Stimulated activated CD8-positive, alpha-beta memory T cell treated with anti-CD3 and anti-CD28 coated beads, Interleukin-4, amount 100 ng/mL, for 48 hours (primary cell): ENCODE measurements at regions not wholly inside any gene's neighbourhood (a gene's known extent, or its start where the extent isn't known, plus 50 kb on each side); places are given as distances from the start of the nearest gene placed in this dataset.
"Not testable (repeated sequence)": the region's sequence is repeated elsewhere in the genome, so short reads cannot be mapped to it uniquely, and the experiment has no call there.

Source experiments
- DNase-seq: peaks from one replicate; pipeline ENCODE4 v3.0.0-alpha.2; 2020

DNA sequence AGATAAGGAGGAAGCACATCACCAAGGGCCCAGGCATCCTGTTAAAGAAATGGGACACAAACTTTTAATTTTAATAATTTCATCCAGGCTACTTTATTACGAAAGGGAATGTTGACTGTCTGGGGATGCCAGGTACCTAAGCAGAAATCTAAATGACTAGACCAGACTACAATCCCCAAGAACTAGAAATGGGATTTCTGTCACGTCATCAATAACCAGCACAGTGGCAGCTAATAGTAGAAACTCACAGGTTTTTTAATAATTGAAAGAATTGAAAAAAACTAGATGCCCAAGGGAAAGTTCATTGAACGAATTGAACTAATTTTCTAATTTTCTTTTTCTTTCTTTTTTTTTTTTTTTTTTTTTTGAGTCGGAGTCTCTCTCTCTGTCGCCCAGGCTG is 789.3 kb downstream of the IGSF11 start:
- DNase-seq, result no peak

DNA sequence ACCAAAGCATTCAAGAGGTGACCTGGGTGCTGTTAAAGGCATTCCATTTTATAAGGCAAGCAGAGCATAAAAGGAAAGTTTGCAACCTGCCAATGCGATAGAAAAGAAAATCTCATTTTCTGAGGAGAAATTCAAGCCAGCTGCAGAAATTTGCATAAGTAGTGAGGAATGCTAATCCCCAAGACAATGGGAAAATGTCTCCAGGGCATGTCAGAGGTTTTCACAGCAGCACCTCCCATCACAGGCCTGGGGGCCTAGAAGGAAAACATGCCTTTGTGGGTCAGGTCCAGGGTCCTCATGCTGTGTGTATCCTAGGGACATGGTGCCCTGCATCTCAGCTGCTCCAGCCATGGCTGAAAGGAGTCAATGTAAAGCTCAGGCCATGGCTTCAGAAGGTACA is 775.8 kb downstream of the IGSF11 start:
- not testable (repeated sequence) for DNase-seq

DNA sequence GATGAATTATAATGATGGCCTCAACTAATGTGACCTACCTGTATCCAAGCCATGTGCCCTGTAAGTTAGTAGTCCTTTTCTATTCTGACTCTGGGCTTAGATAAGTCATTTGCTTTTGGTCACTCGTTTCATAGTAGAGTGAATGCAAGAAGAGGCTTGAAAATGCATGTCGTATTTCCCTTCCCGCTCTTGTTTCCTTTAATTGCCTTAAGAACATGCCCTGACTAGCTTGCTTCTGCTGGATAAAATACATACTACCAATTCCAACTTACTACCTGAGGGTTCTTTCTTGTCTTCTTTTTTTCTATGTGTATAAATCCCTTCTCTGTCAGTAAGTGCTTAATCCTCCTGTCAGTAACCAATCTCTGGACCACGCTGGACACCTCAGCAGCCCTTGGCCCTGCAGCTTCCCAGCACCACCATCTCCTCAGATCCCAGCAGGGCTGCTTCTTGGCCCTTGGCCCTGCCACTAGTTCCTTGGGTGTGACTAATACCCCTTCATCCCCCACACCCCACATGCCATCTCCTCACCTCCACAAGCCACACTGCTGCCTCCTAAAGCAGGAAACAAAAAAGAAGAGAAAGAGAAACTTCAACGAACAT is 771.7 kb downstream of the IGSF11 start:
- DNase-seq, result no peak

DNA sequence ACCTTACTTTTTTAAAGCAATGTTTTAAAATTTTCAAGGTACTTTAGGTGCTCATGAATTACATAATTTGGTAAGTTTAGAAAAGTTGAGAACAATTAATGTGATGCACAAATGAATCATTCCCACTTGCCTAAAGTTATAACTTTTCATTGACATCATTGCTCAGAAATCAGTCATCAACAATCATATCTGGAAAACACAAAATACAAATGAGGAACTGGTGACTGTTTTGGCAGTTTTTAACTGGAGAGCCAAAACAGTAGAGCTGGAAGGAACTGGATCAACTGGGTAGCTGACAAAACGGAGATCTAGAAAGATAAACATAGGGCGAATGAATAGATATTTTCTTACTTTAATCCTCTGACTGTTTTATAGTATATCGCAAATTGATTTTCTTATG is 767.1 kb downstream of the IGSF11 start:
- no peak for DNase-seq

DNA sequence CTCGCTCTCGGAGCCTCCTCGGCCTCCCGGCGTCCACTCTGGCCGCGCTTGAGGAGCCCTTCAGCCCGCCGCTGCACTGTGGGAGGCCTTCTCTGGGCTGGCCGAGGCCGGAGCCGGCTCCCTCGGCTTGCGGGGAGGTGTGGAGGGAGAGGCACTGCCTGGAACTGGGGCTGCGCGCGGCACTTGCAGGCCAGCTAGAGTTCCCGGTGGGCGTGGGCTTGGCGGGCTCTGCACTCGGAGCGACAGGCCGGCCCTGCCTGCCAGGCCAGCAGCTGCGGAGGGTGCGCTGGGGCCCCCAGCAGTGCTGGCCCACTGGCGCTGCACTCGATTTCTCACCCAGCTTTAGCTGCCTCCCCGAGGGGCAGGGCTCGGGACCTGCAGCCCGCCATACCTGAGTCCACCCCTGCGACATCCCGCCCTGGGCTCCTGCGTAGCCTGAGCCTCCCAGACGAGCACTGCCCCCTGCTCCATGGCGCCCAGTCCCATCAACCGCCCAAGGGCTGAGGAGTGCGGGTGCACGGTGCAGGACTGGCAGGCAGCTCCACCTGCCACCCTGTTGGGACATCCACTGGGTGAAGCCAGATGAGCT is 765.0 kb downstream of the IGSF11 start:
- no peak for DNase-seq

DNA sequence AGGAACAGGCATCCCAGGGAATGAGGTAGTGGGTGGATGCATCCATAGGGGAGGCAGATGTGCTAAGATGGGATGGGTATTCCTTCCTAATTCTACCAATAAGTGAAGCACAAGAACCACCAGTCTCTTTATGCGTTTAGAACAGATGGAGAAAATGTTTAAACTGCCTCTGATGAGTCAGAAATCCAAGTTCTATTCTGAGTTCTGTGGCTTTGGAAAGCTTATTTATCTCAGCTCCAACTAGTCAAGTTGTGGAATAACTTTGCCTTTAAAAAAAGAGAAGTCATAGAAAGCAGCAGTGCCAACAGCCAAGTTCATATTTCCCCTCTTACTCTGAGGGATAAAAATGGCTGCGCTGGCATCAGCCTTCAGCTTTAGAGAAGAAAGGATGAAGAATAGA is 761.7 kb downstream of the IGSF11 start:
- DNase-seq, result no peak

DNA sequence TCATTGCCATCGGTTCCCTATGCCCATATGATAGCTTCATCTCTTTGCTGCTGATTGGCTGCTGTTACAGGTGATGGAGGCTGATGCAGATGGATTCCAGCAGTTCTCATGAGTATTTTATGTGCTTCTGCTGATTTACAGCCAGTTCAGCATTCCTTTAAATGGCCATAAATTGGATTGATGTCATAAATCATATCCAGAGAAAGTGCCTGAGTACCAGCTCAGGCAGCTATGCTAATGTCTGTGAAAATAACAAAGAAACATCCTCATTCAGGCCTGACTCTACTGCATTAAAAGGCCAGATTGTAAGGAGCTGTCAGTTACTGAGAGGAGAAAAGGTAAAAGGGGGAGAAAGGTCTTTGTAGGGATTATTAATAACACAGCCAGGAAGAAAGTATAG is 756.8 kb downstream of the IGSF11 start:
- no peak for DNase-seq

DNA sequence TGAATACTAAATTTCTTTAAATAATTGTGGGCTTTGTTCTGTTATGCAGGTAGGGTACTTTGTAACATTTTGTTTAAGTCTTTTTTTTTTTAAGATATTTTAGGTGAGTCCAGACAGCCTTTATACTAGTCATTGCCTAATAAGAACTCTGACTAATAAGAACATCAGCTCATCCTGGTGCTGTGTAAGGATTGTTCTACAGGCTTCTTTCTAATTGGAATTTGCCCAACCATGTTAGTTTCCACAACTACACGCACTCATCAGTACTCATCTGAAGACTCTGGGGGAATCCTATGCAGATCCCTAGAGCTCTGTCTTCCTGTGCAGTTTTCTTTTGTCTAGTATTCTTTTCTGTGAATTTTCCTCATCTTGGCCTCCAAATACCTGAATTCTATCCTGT is 741.8 kb downstream of the IGSF11 start:
- DNase-seq, result no peak

DNA sequence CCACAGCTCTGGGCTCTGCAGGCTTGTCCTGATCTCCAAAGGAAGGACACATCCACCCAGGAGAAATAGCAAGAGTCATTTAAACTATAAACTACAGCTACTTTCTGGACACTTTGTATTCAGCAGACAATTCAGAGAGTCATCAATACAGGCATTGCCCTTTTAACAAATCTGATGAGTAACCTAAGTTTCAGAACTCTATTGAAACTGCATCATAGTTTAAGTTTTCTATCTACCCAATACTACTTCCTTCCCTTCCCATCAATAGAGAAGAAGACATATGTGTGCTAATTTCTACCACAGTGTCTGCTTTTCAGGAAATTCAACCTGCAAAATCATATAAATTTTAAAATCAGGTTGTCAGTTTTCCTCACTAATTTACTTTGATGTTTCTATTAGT is 736.5 kb downstream of the IGSF11 start:
- no peak for DNase-seq

DNA sequence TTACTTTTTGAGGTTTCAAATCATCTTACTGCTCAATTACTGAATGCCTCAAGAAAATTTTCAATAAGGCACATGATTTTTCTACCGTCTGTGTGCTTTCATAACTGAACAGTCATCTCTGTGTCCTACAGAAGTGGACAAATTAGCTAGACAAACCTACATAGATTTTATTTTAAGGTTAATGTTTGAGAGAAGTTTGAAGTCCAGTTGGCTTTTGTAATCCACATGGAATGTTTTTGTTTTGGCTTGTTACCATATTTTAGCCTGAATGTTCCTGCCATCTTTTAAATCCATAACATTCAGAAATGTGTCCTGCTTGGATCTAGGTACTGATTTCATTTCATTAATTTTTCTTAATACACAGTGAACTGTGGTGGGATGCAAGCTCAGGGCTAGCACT is 730.1 kb downstream of the IGSF11 start:
- no peak for DNase-seq

DNA sequence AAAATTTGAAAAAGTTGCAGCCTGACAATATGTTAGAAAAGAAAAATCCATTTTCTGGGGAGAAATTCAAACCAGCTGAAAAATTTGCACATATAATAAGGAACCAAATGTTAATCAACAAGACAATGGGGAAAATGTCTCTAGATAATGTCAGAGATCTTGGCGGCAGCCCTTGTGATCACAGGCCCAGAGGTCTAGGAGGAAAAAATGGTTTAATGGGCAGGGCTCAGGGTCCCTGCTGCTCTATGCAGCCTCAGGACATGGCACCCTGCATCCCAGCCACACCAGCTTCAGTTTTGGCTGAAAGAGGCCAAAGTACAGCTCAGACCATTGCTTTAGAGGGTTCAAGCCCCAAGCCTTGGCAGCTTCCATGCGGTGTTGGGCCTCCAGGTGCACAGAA is 701.9 kb downstream of the IGSF11 start:
- no peak for DNase-seq

DNA sequence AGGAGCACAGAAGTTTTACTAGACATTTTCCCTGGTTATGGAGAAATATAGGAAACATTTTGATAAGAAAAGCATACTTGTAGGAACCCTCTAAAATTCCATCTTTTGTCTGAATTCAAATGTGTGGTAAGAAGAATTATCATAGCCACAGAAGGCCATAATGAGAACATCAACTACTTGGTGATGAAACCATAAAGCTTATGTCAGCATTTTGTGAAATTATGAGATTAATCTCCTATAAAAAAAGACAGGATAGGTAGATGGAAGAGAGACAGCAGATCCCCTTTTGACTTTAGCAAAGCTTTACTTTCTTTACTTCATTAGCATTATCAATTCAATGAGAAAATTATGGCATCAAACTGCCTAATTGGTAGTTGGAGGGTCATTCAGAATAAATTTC is 697.0 kb downstream of the IGSF11 start:
- no peak for DNase-seq

DNA sequence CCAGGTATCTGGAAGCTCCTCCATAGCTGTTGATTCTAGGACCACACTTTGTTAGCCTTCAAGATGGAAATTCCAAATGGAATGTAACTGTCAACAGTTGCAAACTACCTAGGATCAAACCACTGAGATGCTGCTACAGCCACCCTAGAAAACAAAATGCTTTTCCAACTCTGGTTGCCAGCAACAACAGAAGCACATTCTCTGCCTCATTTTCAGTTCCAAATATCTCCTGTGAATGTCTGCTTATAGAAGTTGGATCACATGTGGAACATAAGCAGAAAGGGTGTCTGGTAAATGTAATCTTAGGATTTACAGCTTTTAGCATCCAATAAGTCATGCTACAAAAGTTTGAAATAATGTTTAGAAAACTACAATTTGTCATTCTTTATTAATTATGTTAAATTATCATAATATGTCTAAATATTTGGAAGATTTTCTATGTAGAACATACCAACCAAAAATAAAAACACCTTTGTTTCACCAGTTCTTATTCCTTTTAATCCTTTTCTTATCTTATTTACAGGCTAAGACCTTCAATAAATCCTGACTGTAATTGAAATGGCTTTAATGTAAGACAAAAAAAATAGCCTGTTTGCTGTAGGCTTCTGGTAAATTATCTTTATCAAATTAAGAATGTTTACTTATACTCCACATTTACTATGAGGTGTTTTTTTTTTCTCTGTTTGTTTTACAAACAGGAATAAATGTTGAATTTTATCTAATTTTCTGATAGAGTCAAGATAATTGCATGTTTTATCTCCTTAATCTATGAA is 687.1 kb downstream of the IGSF11 start:
- no peak for DNase-seq

DNA sequence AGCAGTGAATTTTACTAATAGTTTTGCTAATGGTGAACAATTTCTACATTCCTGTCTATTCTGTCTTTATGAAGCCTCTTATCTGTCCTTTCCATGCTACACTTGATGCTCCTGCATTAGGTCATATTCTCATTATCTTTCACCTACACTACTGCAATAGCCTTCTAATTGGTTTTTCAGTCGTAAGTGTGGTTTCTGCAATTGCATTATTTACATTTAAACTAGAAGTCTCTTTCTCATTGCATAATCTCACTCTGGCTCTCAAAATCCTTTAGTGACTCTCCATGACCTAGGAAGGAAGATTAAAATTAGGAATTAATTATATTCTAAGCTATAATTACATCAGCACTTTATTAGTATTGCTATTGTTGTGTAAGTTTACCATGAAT is 686.5 kb downstream of the IGSF11 start:
- DNase-seq, result no peak

DNA sequence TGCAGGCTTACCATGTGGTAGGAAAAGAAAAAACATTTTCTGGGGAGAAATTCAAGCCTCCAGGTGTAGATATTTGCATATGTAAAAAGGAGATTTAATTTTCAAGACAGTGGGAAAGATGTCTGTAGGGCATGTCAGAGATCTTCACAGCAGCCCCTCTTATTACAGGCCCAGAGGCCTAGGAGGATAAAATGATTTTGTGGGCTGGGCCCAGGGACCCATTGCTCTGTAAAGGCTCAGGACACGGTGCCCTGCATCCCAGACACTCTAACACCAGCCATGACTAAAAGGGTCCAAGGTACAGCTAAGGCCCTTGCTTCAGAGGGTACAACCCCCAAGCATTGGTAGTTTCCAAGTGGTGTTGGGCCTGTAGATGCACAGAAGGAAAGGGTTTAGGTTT is 680.1 kb downstream of the IGSF11 start:
- no peak for DNase-seq

DNA sequence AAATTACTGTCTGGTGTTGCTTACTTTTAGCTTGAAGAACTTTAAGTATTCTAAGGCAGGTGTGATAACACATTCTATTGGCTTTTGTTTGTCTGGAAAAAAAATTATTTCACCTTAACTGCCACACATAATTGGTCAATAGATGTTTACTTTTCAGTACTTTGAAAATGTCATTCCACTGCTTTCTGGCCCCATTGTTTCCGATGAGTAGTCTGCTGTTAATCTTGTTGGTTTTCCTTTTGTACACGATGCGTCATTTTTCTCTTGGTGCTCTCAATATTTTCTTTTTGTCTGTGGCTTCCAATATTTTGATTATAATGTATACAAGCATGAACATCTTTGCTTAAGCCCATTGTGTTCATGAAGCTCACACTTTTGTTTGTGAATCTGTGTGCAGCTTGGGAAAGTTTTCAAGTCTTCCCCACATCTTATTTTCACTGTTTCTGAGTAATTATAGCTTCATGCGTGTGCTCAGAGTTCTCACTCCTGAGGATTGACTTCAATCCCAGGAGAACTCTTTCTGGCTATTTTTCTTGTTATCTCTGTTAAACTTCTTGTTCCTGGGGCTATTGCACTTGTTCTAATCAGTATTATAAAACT is 664.7 kb downstream of the IGSF11 start:
- no peak for DNase-seq

DNA sequence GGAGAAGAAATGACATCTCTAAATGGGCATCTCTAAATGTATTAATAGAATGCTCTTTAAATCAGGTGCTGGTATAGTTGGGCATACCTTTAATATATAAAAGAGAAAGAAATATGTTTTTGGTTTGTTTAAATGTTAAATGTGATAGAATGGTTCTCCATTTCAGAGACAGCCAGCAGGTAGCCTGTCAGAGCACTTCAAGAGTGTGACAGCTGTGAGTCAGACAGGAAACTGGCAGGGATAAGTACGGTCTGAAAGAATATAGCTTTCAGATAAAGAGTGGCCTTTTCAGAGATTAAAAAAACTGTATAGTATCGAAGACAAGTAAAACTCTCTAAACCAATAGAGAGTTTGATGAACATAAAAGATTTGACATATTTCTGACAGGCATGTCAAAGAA is 654.1 kb downstream of the IGSF11 start:
- no peak for DNase-seq

DNA sequence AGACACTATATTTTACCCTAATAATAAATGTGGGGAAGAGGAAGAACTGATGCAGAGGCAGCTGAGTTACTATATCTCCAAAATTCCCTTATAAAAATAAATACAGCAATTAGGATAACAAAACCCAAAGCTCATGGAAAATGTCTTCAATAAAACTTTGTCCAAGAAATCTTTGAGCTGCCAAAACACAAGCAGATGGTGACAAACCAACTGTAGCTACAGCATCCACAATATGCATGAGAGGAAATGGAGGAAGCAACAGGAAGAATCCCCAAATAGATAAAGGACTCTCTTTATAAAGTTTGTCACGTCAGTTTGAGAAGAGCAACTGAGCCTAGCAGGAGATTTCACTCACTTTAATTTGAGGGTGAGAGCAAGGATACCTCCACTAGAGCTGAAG is 638.2 kb downstream of the IGSF11 start:
- no peak for DNase-seq

DNA sequence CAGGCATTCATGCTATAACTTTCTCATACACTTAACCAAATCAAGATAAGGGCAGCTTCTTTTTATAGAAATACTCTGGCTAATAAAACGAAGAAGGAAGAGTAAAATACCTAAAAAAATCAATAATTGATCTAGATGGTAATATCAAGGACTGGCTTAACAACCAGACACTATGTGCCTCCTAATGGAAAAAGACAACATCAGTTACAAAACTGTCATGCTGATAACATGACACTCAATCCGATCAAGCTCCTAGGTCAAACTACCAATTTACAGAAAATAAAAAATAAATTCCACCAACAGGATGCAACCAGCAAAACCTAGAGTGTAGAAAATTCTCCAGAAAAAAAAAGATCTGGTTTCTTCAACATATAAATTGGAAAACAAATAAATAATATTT is 634.6 kb downstream of the IGSF11 start:
- no peak for DNase-seq

DNA sequence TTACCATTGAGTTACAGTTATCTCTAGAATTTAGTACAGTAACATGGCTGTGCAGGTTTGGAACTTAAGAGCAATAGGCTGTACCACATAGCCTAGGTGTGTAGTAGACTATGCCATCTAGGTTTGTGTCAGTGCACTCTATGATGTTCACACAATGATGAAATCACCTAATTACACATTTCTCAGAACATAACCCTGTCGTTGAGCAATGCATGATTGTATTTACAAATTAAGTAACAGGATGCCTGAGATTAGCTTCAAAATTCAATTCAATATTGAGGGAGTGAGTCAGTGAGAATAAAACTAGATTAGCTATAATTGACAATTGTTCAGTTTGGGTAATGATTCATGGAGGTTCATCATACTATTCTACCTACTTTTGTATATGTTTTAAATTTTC is 633.8 kb downstream of the IGSF11 start:
- DNase-seq, result no peak

DNA sequence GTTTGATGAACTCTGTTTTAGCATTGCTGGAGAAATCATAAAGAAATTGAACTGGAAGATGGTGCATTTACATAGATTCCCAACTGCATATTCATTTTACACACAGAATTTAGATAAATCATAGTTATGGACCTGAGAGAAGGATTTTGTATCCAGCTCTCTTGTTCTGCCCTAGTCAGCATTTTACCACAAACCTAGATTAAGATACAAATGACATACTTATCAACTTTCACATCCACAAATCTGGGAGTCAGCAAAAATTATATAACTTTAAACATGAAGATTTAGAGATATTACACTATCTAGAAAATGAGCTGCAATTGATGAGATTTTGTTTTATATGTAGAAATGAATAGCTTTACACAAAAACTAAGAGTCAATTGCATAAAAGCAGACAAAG is 632.8 kb downstream of the IGSF11 start:
- no peak for DNase-seq

DNA sequence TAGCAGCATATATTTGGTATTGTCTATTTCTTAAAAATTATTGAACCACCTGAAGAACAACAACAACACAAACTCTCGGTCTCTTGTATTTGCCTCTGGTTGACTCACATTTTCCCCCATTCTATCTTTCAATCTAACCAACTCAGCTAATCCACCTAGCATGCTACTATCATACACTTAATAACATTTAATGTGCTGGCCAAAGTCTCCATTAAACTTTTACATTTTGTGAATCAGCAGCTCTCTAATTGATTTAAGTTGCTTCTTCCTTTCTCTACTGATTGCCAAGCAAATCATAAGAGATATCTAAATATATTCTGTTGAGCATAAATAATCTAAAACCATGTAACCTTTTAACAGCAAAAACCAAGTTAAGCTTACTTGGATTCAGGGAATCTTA is 631.7 kb downstream of the IGSF11 start:
- DNase-seq, result no peak

DNA sequence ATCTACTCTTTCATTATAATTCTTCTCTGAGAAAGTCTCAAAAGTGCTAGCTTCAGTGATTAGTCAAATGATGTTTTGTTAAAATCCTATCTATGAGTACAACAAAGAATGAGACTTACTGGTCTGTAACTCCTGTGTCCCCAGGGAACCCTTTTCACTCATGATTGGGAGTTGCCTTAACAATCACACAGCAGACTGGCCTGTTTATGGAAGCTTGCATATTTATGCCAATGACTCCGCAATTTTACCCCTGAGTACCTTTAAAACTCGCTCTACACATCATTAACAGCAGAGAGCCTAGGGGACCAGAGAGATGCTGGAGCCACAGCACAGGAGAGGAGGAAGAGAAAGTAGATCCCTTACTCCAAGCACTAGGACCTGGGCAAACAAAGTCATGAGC is 628.1 kb downstream of the IGSF11 start:
- DNase-seq, result no peak

DNA sequence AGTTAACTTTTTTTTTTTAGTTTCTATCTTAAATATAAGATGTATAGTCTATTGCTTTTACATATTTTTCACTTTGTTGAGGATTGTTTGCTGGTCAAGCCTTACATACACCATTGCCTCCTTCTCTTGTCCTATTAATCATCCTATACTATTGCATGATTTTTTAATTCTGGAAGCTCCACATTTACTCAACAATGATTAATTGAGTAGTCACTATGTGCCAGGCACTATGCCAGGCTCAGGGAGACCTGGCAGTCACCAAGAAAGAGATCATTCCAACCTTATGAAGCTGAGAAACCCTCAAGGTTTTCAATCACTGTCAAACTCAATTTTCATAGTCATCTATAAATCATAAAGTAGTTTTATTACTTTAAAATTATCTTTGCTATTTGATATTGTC is 626.2 kb downstream of the IGSF11 start:
- DNase-seq, result no peak
